ENCODE measurements at regions not wholly inside any gene's neighbourhood (a gene's known extent, or its start where the extent isn't known, plus 50 kb on each side); places are given as distances from the start of the nearest gene placed in this dataset.

- DNase-seq (ENCODE audit: unreplicated experiment) = no peak
- Mint-ChIP-seq H3K4me3 (ENCODE audit: unreplicated experiment) (no peak overlapping the region), H3K36me3 (ENCODE audit: insufficient read depth, unreplicated experiment) (no peaks in the 10 kb centered on the region), H3K4me1 (ENCODE audit: insufficient read depth, unreplicated experiment) (no peaks in the 10 kb centered on the region), H3K27me3 (ENCODE audit: insufficient read depth, unreplicated experiment) (no peaks in the 10 kb centered on the region), H3K9me3 (ENCODE audit: unreplicated experiment) (peaks cover 43% of the 10 kb centered on the region), H3K27ac (ENCODE audit: low read depth, unreplicated experiment) (no peak overlapping the region)
- POLR2A ChIA-PET = no interaction called here
- no peak for TF ChIP-seq CTCF (IDR thresholded peaks at IDR 0.05; ENCODE audit: unreplicated experiment)
- CTCF ChIA-PET = no interaction called here
- intact Hi-C loops (cut with micrococcal nuclease) = no loop called here
- BruUV-seq (replicated peaks) = no TSS peak
Observed at GRCh38 chrX:773292-774025, 142.9 kb downstream of the SHOX start.

- POLR2A ChIA-PET = no interaction called here
- H3K36me3 Mint-ChIP-seq (ENCODE audit: insufficient read depth, unreplicated experiment) = no peaks in the 10 kb centered on the region
- peaks cover 56% of the 10 kb centered on the region for H3K9me3 Mint-ChIP-seq (ENCODE audit: unreplicated experiment)
- DNase-seq (ENCODE audit: unreplicated experiment) = no peak
- H3K4me3 Mint-ChIP-seq (ENCODE audit: unreplicated experiment) = no peak overlapping the region
- CTCF ChIA-PET = no interaction called here
- no peak for TF ChIP-seq CTCF (IDR thresholded peaks at IDR 0.05; ENCODE audit: unreplicated experiment)
- H3K27ac Mint-ChIP-seq (ENCODE audit: low read depth, unreplicated experiment) = no peak overlapping the region
- BruUV-seq (replicated peaks) = no TSS peak
- intact Hi-C loops (cut with micrococcal nuclease) = no loop called here
- no peaks in the 10 kb centered on the region for H3K4me1 Mint-ChIP-seq (ENCODE audit: insufficient read depth, unreplicated experiment)
- H3K27me3 Mint-ChIP-seq (ENCODE audit: insufficient read depth, unreplicated experiment) = no peaks in the 10 kb centered on the region
Observed at GRCh38 chrX:771536-771935, 140.9 kb downstream of the SHOX start.

GRCh38 chrX:769796-770195 lies 139.2 kb downstream of the SHOX start:
- DNase-seq (ENCODE audit: unreplicated experiment) = no peak
- POLR2A ChIA-PET = no interaction called here
- CTCF ChIA-PET = no interaction called here
- Mint-ChIP-seq H3K27ac (ENCODE audit: low read depth, unreplicated experiment) (no peak overlapping the region), H3K27me3 (ENCODE audit: insufficient read depth, unreplicated experiment) (no peaks in the 10 kb centered on the region), H3K9me3 (ENCODE audit: unreplicated experiment) (peaks cover 51% of the 10 kb centered on the region), H3K4me3 (ENCODE audit: unreplicated experiment) (no peak overlapping the region), H3K4me1 (ENCODE audit: insufficient read depth, unreplicated experiment) (no peaks in the 10 kb centered on the region), H3K36me3 (ENCODE audit: insufficient read depth, unreplicated experiment) (no peaks in the 10 kb centered on the region)
- TF ChIP-seq CTCF (IDR thresholded peaks at IDR 0.05; ENCODE audit: unreplicated experiment) = no peak
- intact Hi-C loops (cut with micrococcal nuclease) = no loop called here
- no TSS peak for BruUV-seq (replicated peaks)

- H3K4me3 Mint-ChIP-seq (ENCODE audit: unreplicated experiment) = no peak overlapping the region
- ChIA-PET CTCF (no interaction called here), POLR2A (no interaction called here)
- H3K36me3 Mint-ChIP-seq (ENCODE audit: insufficient read depth, unreplicated experiment) = no peaks in the 10 kb centered on the region
- peaks cover 51% of the 10 kb centered on the region for H3K9me3 Mint-ChIP-seq (ENCODE audit: unreplicated experiment)
- TF ChIP-seq CTCF (IDR thresholded peaks at IDR 0.05; ENCODE audit: unreplicated experiment) = no peak
- intact Hi-C loops (cut with micrococcal nuclease) = no loop called here
- no peaks in the 10 kb centered on the region for H3K27me3 Mint-ChIP-seq (ENCODE audit: insufficient read depth, unreplicated experiment)
- no peak for DNase-seq (ENCODE audit: unreplicated experiment)
- no peaks in the 10 kb centered on the region for H3K4me1 Mint-ChIP-seq (ENCODE audit: insufficient read depth, unreplicated experiment)
- H3K27ac Mint-ChIP-seq (ENCODE audit: low read depth, unreplicated experiment) = no peak overlapping the region
- BruUV-seq (replicated peaks) = no TSS peak
Observed at GRCh38 chrX:768596-768995, 138.0 kb downstream of the SHOX start.
